Epithelial cell of proximal tubule (primary cell): ENCODE measurements at regions not wholly inside any gene's neighbourhood (a gene's known extent, or its start where the extent isn't known, plus 50 kb on each side); places are given as distances from the start of the nearest gene placed in this dataset.

Experiments used
- DNase-seq: peaks from one replicate; pipeline ENCODE4 v3.0.0-alpha.2; 2011; ENCODE audit warnings: low read depth
- H3K4me3 ChIP-seq: 2 replicates; pipeline ENCODE4 v1.5.1; 2011; ENCODE audit warnings: low read depth, mild to moderate bottlenecking, low read length
- TF ChIP-seq, protein P1 (sequence below): conservative IDR thresholded peaks from 2 replicates; pipeline ENCODE4 v1.5.1; 2012; ENCODE audit warnings: low read depth, mild to moderate bottlenecking, low read length

DNA sequence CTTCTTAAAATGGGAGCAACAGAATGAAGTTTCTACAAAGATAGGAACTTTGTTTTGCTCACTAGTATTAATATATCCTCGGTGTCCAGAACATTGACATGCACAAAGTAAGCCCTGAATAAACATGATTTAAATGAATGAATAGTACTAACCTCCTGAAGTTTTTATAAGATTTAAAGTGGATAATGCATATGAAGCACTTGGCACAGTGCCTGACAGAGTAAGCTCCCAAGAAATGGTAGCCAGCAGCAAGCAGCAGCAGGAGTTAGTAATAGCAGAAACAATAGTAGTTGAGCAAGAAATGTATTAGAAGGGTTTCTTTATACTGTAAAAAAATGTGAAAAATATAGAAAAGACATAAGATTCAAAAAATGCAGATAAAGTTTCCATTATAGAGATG lies 258.1 kb upstream of the C1orf87 start:
- DNase-seq: no peak
- H3K4me3 ChIP-seq: no peak overlapping the region
- TF ChIP-seq, protein P1, sequence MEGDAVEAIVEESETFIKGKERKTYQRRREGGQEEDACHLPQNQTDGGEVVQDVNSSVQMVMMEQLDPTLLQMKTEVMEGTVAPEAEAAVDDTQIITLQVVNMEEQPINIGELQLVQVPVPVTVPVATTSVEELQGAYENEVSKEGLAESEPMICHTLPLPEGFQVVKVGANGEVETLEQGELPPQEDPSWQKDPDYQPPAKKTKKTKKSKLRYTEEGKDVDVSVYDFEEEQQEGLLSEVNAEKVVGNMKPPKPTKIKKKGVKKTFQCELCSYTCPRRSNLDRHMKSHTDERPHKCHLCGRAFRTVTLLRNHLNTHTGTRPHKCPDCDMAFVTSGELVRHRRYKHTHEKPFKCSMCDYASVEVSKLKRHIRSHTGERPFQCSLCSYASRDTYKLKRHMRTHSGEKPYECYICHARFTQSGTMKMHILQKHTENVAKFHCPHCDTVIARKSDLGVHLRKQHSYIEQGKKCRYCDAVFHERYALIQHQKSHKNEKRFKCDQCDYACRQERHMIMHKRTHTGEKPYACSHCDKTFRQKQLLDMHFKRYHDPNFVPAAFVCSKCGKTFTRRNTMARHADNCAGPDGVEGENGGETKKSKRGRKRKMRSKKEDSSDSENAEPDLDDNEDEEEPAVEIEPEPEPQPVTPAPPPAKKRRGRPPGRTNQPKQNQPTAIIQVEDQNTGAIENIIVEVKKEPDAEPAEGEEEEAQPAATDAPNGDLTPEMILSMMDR: no peak

- TF ChIP-seq, protein P1: no peak
- no peak overlapping the region for H3K4me3 ChIP-seq
- DNase-seq: no peak
Measured at GRCh38 chr1:60329651-60330050, 256.1 kb upstream of the C1orf87 start.

DNA sequence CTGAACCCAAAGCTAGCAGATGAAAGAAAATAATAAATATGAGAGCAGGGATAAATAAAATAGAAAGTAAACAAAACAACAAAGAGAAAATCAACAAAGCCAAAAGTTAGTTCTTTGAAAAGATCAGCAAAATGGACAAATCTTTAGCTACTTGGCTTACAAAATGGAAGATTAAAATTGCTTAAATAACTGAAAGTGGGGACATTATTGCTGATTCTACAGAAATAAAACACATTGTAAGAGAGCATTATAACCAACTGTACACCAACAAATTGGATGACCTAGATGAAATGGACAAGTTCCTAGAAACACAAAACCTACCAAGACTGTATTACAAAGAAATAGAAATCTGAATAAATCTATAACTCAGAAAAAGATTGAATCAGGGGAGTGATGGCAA lies 238.3 kb upstream of the C1orf87 start:
- TF ChIP-seq, protein P1: no peak
- H3K4me3 ChIP-seq: no peak overlapping the region
- no peak for DNase-seq

DNA sequence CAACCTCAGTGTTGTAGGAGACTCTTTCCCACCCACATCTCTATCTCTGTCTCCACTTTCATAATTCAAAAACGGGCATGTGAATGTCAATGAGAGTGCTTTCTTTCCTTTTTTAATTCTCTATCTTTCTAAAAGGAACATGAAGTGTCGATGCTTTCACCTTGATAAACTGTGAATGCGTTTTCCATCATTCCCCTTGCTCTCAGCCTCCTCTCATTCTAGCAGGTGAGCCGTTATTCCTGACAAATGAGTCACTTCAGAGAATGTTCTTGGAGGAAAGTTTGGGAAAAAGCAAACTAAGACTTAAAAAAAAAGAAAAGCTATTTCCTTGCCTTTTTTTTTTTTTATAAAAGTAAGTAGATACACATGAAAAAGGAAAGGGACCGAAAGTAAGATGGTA lies 226.0 kb upstream of the C1orf87 start:
- no peak overlapping the region for H3K4me3 ChIP-seq
- DNase-seq: no peak
- TF ChIP-seq, protein P1: no peak

DNA sequence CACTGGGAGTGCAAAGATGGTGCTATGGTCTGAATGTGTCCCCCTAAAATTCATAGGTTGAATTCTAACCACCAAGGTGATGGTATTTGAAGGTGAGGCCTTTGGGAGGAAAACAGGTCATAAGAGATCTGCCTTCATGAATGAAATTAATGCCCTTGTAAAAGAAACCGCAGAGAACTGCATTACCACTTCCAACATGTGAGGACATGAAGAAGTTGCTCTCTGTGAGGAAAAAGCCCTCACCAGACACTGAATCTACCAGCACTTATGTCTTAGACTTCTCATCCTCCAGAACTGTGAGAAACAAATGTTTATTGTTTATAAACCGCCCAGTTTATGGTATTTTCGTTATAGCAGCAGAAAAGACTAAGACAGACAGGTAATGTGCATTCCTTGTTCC lies 224.7 kb upstream of the C1orf87 start:
- no peak for DNase-seq
- TF ChIP-seq, protein P1: no peak
- H3K4me3 ChIP-seq: no peak overlapping the region

GRCh38 chr1:60296794-60297193 lies 223.2 kb upstream of the C1orf87 start:
- H3K4me3 ChIP-seq: no peak overlapping the region
- TF ChIP-seq, protein P1: no peak
- no peak for DNase-seq

DNA sequence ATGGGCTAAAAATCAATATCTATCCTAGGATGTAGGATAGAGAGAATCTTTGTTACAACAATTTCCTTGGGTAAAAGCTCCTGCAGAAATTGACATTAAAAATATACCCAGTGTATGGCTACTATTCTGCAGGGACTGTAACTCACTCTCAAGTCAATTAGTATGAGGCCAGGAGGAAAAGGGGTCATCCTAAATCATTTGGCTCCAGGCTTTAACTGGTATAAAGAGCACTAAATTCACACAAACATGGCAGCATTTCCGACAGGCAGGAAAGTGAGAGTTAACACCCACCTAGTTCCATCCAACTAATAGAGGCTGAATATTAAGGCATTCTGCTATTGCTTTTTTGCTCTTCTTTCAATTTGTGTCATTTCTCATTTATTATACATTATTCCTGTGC lies 218.6 kb upstream of the C1orf87 start:
- no peak for DNase-seq
- TF ChIP-seq, protein P1: no peak
- no peak overlapping the region for H3K4me3 ChIP-seq
